Liver (tissue), 8 donors: ENCODE measurements at regions not wholly inside any gene's neighbourhood (a gene's known extent, or its start where the extent isn't known, plus 50 kb on each side); places are given as distances from the start of the nearest gene placed in this dataset.

ENCODE experiments used
- DNase-seq: peaks from one replicate; pipeline ENCODE4 v3.0.0-alpha.2; 2017; ENCODE audit warnings: low spot score
- H3K27ac ChIP-seq, 2 donors: one replicate each; pipeline ENCODE4 v1.7.0; 2013; ENCODE audit warnings: inconsistent platforms in 2 of 2, low read length in 2 of 2, control low read depth in 1 of 2, low read depth in 1 of 2, mild to moderate bottlenecking in 1 of 2
- H3K27me3 ChIP-seq, 4 donors: one replicate each; pipeline versions ENCODE4 v1.6.1 to v1.7.0; 2013; ENCODE audit warnings: low read length in 3 of 4, inconsistent platforms in 1 of 4, mild to moderate bottlenecking in 1 of 4, moderate library complexity in 1 of 4; ENCODE audit not compliant: control insufficient read depth in 4 of 4, insufficient read depth in 4 of 4
- H3K36me3 ChIP-seq, 4 donors: one replicate each; pipeline versions ENCODE4 v1.6.1 to v1.7.0; 2013; ENCODE audit warnings: low read length in 3 of 4, mild to moderate bottlenecking in 3 of 4, low read depth in 1 of 4, moderate library complexity in 1 of 4; ENCODE audit not compliant: control insufficient read depth in 4 of 4, insufficient read depth in 3 of 4
- H3K4me1 ChIP-seq, 4 donors: one replicate each; pipeline versions ENCODE4 v1.6.1 to v1.7.0; 2013; ENCODE audit warnings: low read length in 3 of 4, mild to moderate bottlenecking in 3 of 4, moderate library complexity in 1 of 4; ENCODE audit not compliant: control insufficient read depth in 4 of 4, insufficient read depth in 4 of 4
- H3K4me3 ChIP-seq, 3 donors: one replicate each; pipeline versions ENCODE4 v1.6.1 to v1.7.0; 2013; ENCODE audit warnings: low read length in 3 of 3, control low read depth in 1 of 3, low read depth in 1 of 3, mild to moderate bottlenecking in 1 of 3
- H3K9ac ChIP-seq, 2 donors: one replicate each; pipeline ENCODE4 v1.7.0; 2013; ENCODE audit warnings: low read length in 2 of 2, mild to moderate bottlenecking in 2 of 2, moderate library complexity in 2 of 2, control low read depth in 1 of 2, low read depth in 1 of 2
- H3K9me3 ChIP-seq, 4 donors: one replicate each; pipeline versions ENCODE4 v1.6.1 to v1.7.0; 2013; ENCODE audit warnings: low read length in 3 of 4; ENCODE audit not compliant: control insufficient read depth in 4 of 4
- ATF3 ChIP-seq: IDR thresholded peaks from 2 replicates; pipeline ENCODE4 v1.6.1; 2016; ENCODE audit warnings: antibody characterized with exemption
- CTCF ChIP-seq: fragments of 150-350 bp; IDR thresholded peaks from 2 replicates; pipeline ENCODE4 v1.5.1; 2017; ENCODE audit warnings: improper control_type of control experiment, low read depth, low read length; ENCODE audit not compliant: missing input control
- EGR1 ChIP-seq, 2 donors: IDR thresholded peaks; 2 replicates each; pipeline ENCODE4 v1.6.1; 2016 to 2018; ENCODE audit warnings: antibody characterized with exemption in 2 of 2, low read depth in 2 of 2
- FOXA2 ChIP-seq: IDR thresholded peaks from 2 replicates; pipeline ENCODE4 v1.6.1; 2016; ENCODE audit warnings: antibody characterized with exemption
- GABPA ChIP-seq, 2 donors: IDR thresholded peaks in 1 of 2; conservative IDR thresholded peaks in 1 of 2; 2 replicates each; pipeline ENCODE4 v1.6.1; 2016; ENCODE audit warnings: antibody characterized with exemption in 2 of 2, mild to moderate bottlenecking in 1 of 2, moderate library complexity in 1 of 2
- JUND ChIP-seq, 2 donors: IDR thresholded peaks; 2 replicates each; pipeline ENCODE4 v1.6.1; 2016; ENCODE audit warnings: antibody characterized with exemption in 2 of 2
- MAX ChIP-seq: IDR thresholded peaks from 2 replicates; pipeline ENCODE4 v1.6.1; 2016; ENCODE audit warnings: antibody characterized with exemption
- RAD21 ChIP-seq, 2 donors: IDR thresholded peaks; 2 replicates each; pipeline ENCODE4 v1.6.1; 2016; ENCODE audit warnings: antibody characterized with exemption in 2 of 2, mild to moderate bottlenecking in 2 of 2
- REST ChIP-seq: IDR thresholded peaks from 2 replicates; pipeline ENCODE4 v1.6.1; 2016; ENCODE audit warnings: antibody characterized with exemption, mild to moderate bottlenecking
- RXRA ChIP-seq, 2 donors: IDR thresholded peaks; 2 replicates each; pipeline ENCODE4 v1.6.1; 2017 to 2018; ENCODE audit warnings: antibody characterized with exemption in 2 of 2, mild to moderate bottlenecking in 1 of 2
- SP1 ChIP-seq: IDR thresholded peaks from 2 replicates; pipeline ENCODE4 v1.6.1; 2018; ENCODE audit warnings: antibody characterized with exemption, mild to moderate bottlenecking
- TAF1 ChIP-seq: conservative IDR thresholded peaks from 2 replicates; pipeline ENCODE4 v1.6.1; 2016; ENCODE audit warnings: antibody characterized with exemption, mild to moderate bottlenecking
- YY1 ChIP-seq: IDR thresholded peaks from 2 replicates; pipeline ENCODE4 v1.6.1; 2016; ENCODE audit warnings: antibody characterized with exemption, mild to moderate bottlenecking
- ZBTB33 ChIP-seq: IDR thresholded peaks from 2 replicates; pipeline ENCODE4 v1.6.1; 2016; ENCODE audit warnings: antibody characterized with exemption
- WGBS: extraction: QIAGEN DNeasy Blood & Tissue Kit; methylation state at CpG from one replicate; pipeline ENCODE4 v1.1.7; 2013; 5-methylcytosine and 5-hydroxymethylcytosine counted together
- donor health status: healthy.
- donor health status: healthy.
- donor health status: healthy.
- donor health status: healthy.
- donor health status: healthy.

- TF ChIP-seq EGR1 (IDR thresholded peaks at IDR 0.05; ENCODE audit: low read depth in 2 of 2) = no peak
- TF ChIP-seq RAD21 (IDR thresholded peaks at IDR 0.05) = no peak
- no peak for TF ChIP-seq FOXA2
- TF ChIP-seq CTCF = no peak
- no peak for TF ChIP-seq ZBTB33
- H3K27me3 ChIP-seq = no peaks in the 10 kb centered on the region
- WGBS = 75% methylated on average over 1 of the region's 1 CpG
- no peak overlapping the region for H3K9ac ChIP-seq
- DNase-seq = no peak
- H3K9me3 ChIP-seq = no peaks in the 10 kb centered on the region
- no peak overlapping the region for H3K4me3 ChIP-seq
- H3K36me3 ChIP-seq = no peaks in the 10 kb centered on the region
- H3K27ac ChIP-seq = no peak overlapping the region
- H3K4me1 ChIP-seq = no peaks in the 10 kb centered on the region
Measured at GRCh38 chr6:126664271-126664670, 324.4 kb downstream of the CENPW start.

GRCh38 chr6:126665551-126665950, 325.6 kb downstream of the CENPW start:
- no peaks in the 10 kb centered on the region for H3K9me3 ChIP-seq
- no peaks in the 10 kb centered on the region for H3K4me1 ChIP-seq
- no peaks in the 10 kb centered on the region for H3K36me3 ChIP-seq
- H3K27ac ChIP-seq = no peak overlapping the region
- no peak overlapping the region for H3K9ac ChIP-seq
- TF ChIP-seq CTCF = no peak
- TF ChIP-seq RXRA (IDR thresholded peaks at IDR 0.05) = no peak
- TF ChIP-seq FOXA2 = no peak
- TF ChIP-seq GABPA (IDR thresholded peaks at IDR 0.05 in 1 of 2, conservative IDR thresholded peaks at IDR 0.05 in 1 of 2) = no peak
- TF ChIP-seq MAX = no peak
- TF ChIP-seq REST = no peak
- TF ChIP-seq ZBTB33 = no peak
- TF ChIP-seq RAD21 (IDR thresholded peaks at IDR 0.05) = no peak
- no peak for TF ChIP-seq TAF1
- no peak for TF ChIP-seq SP1
- TF ChIP-seq JUND (IDR thresholded peaks at IDR 0.05) = no peak
- TF ChIP-seq EGR1 (IDR thresholded peaks at IDR 0.05; ENCODE audit: low read depth in 2 of 2) = no peak
- no peak for TF ChIP-seq ATF3
- TF ChIP-seq YY1 = no peak
- no peak overlapping the region for H3K4me3 ChIP-seq
- no peaks in the 10 kb centered on the region for H3K27me3 ChIP-seq
- 79% methylated on average over 3 of the region's 3 CpGs for WGBS
- DNase-seq = no peak
